ENCODE measurements at regions not wholly inside any gene's neighbourhood (a gene's known extent, or its start where the extent isn't known, plus 50 kb on each side); places are given as distances from the start of the nearest gene placed in this dataset.

GRCh38 chr9:108688676-108689075 lies 167.1 kb downstream of the ACTL7B start:
- WGBS (ENCODE audit: insufficient coverage), result 80% methylated on average over 1 of the region's 2 CpGs
- CTCF ChIA-PET, result no interaction called here
- H3K27ac Mint-ChIP-seq, result no peak overlapping the region

GRCh38 chr9:108688051-108688450 lies 167.7 kb downstream of the ACTL7B start:
- WGBS (ENCODE audit: insufficient coverage), result 86% methylated on average over 1 of the region's 3 CpGs
- no peaks in the 10 kb centered on the region for H3K27me3 ChIP-seq (replicated peaks in 1 of 4; ENCODE audit: control extremely low read depth in 1 of 4, control insufficient read depth in 3 of 4, insufficient read depth in 4 of 4, low read length in 3 of 4)

More at GRCh38 chr9:108688676-108689075, 167.1 kb downstream of the ACTL7B start:
- Histone ChIP-seq H3K9ac (ENCODE audit: low read length) (no peak overlapping the region), H3K9me3 (ENCODE audit: control extremely low read depth in 1 of 3, control insufficient read depth in 2 of 3, insufficient read depth in 1 of 3, low read length in 2 of 3) (peaks cover 0 to 8% (median 4%) of the 10 kb centered on the region in 3 donors), H3K4me2 (replicated peaks; ENCODE audit: low read depth, low read length, poor library complexity, severe bottlenecking) (no peak overlapping the region), H4K20me1 (ENCODE audit: control insufficient read depth, insufficient read depth, low read length, poor library complexity, severe bottlenecking) (no peaks in the 10 kb centered on the region), H3K36me3 (replicated peaks in 1 of 2; ENCODE audit: control extremely low read depth in 1 of 2, control insufficient read depth in 1 of 2, extremely low read depth in 1 of 2, insufficient read depth in 2 of 2, low read length in 1 of 2) (no peaks in the 10 kb centered on the region), H3K4me3 (ENCODE audit: control extremely low read depth in 1 of 5, extremely low read depth in 1 of 5, insufficient read depth in 1 of 5, low read depth in 2 of 5, low read length in 4 of 5) (no peak overlapping the region), H3K79me2 (ENCODE audit: control insufficient read depth, insufficient read depth, low read length) (no peaks in the 10 kb centered on the region), H2AFZ (ENCODE audit: insufficient read depth, low read depth, low read length, poor library complexity, severe bottlenecking) (no peak overlapping the region), H3K4me1 (ENCODE audit: control insufficient read depth in 2 of 2, insufficient read depth in 2 of 2, low read length in 2 of 2) (no peaks in the 10 kb centered on the region), H3K27me3 (replicated peaks in 1 of 4; ENCODE audit: control extremely low read depth in 1 of 4, control insufficient read depth in 3 of 4, insufficient read depth in 4 of 4, low read length in 3 of 4) (no peaks in the 10 kb centered on the region), H3K27ac (ENCODE audit: low read length in 2 of 2) (no peak overlapping the region)
- intact Hi-C loops (cut with micrococcal nuclease), result no loop called here
- Mint-ChIP-seq H3K4me3 (no peak overlapping the region), H3K9me3 (ENCODE audit: insufficient read depth) (peaks cover 4% of the 10 kb centered on the region), H3K4me1 (no peaks in the 10 kb centered on the region), H3K27me3 (no peaks in the 10 kb centered on the region)
- POLR2A ChIA-PET, result no interaction called here
- DNase-seq (no peak), ATAC-seq (ENCODE audit: low read depth) (no peak)
- TF ChIP-seq EZH2 (IDR thresholded peaks at IDR 0.05; ENCODE audit: borderline replicate concordance, insufficient read depth, low read depth, low read length, poor library complexity, severe bottlenecking), result no peak
- no peak for TF ChIP-seq CTCF (IDR thresholded peaks at IDR 0.05)

More at GRCh38 chr9:108688051-108688450, 167.7 kb downstream of the ACTL7B start:
- no peak for ATAC-seq (ENCODE audit: low read depth)
- H3K9me3 ChIP-seq (ENCODE audit: control extremely low read depth in 1 of 3, control insufficient read depth in 2 of 3, insufficient read depth in 1 of 3, low read length in 2 of 3), result peaks cover 0 to 8% (median 4%) of the 10 kb centered on the region in 3 donors
- intact Hi-C loops (cut with micrococcal nuclease), result no loop called here
- H3K4me3 Mint-ChIP-seq, result no peak overlapping the region
- peaks cover 4% of the 10 kb centered on the region for H3K9me3 Mint-ChIP-seq (ENCODE audit: insufficient read depth)
- no peak overlapping the region for H2AFZ ChIP-seq (ENCODE audit: insufficient read depth, low read depth, low read length, poor library complexity, severe bottlenecking)
- H3K4me3 ChIP-seq (ENCODE audit: control extremely low read depth in 1 of 5, extremely low read depth in 1 of 5, insufficient read depth in 1 of 5, low read depth in 2 of 5, low read length in 4 of 5), result no peak overlapping the region
- H3K4me1 Mint-ChIP-seq, result no peaks in the 10 kb centered on the region
- no peaks in the 10 kb centered on the region for H4K20me1 ChIP-seq (ENCODE audit: control insufficient read depth, insufficient read depth, low read length, poor library complexity, severe bottlenecking)
- TF ChIP-seq EZH2 (IDR thresholded peaks at IDR 0.05; ENCODE audit: borderline replicate concordance, insufficient read depth, low read depth, low read length, poor library complexity, severe bottlenecking) (no peak), CTCF (IDR thresholded peaks at IDR 0.05) (no peak)
- no peaks in the 10 kb centered on the region for H3K4me1 ChIP-seq (ENCODE audit: control insufficient read depth in 2 of 2, insufficient read depth in 2 of 2, low read length in 2 of 2)
- POLR2A ChIA-PET, result no interaction called here
- CTCF ChIA-PET, result no interaction called here
- no peak overlapping the region for H3K27ac ChIP-seq (ENCODE audit: low read length in 2 of 2)
- no peak overlapping the region for H3K4me2 ChIP-seq (replicated peaks; ENCODE audit: low read depth, low read length, poor library complexity, severe bottlenecking)
- no peak for DNase-seq
- H3K36me3 ChIP-seq (replicated peaks in 1 of 2; ENCODE audit: control extremely low read depth in 1 of 2, control insufficient read depth in 1 of 2, extremely low read depth in 1 of 2, insufficient read depth in 2 of 2, low read length in 1 of 2), result no peaks in the 10 kb centered on the region
- no peaks in the 10 kb centered on the region for H3K79me2 ChIP-seq (ENCODE audit: control insufficient read depth, insufficient read depth, low read length)
- H3K9ac ChIP-seq (ENCODE audit: low read length), result no peak overlapping the region
- H3K27me3 Mint-ChIP-seq, result no peaks in the 10 kb centered on the region
- no peak overlapping the region for H3K27ac Mint-ChIP-seq

Data from B cell (primary cell).